Chondrocyte (in vitro differentiated cells): ENCODE measurements at regions not wholly inside any gene's neighbourhood (a gene's known extent, or its start where the extent isn't known, plus 50 kb on each side); places are given as distances from the start of the nearest gene placed in this dataset.

Experiments used
- DNase-seq: peaks from one replicate; pipeline ENCODE4 v3.0.0; 2021; ENCODE audit warnings: mixed read lengths, low spot score
- H3K27ac Mint-ChIP-seq: one replicate; pipeline ENCODE4 v1.8.0; 2021; ENCODE audit warnings: mild to moderate bottlenecking, moderate library complexity, mixed read lengths; ENCODE audit not compliant: unreplicated experiment
- H3K27me3 Mint-ChIP-seq: 2 replicates; pipeline ENCODE4 v1.8.0; 2021; ENCODE audit warnings: low read depth, mixed read lengths
- H3K36me3 Mint-ChIP-seq: 2 replicates; pipeline ENCODE4 v1.8.0; 2021; ENCODE audit warnings: low read depth, mixed read lengths
- H3K4me1 Mint-ChIP-seq: 2 replicates; pipeline ENCODE4 v1.8.0; 2021; ENCODE audit warnings: low read depth, mild to moderate bottlenecking, mixed read lengths
- H3K4me3 Mint-ChIP-seq: one replicate; pipeline ENCODE4 v1.8.0; 2021; ENCODE audit warnings: mild to moderate bottlenecking, moderate library complexity, mixed read lengths; ENCODE audit not compliant: unreplicated experiment
- H3K9me3 Mint-ChIP-seq: 2 replicates; pipeline ENCODE4 v1.8.0; 2021; ENCODE audit warnings: low read depth, mixed read lengths
- TF ChIP-seq, protein P1 (sequence below): fragments of 200-600 bp; sonication (generic); IDR thresholded peaks from 2 replicates; pipeline ENCODE4 v1.5.0; 2021; ENCODE audit warnings: antibody characterized with exemption, mild to moderate bottlenecking, moderate library complexity

DNA sequence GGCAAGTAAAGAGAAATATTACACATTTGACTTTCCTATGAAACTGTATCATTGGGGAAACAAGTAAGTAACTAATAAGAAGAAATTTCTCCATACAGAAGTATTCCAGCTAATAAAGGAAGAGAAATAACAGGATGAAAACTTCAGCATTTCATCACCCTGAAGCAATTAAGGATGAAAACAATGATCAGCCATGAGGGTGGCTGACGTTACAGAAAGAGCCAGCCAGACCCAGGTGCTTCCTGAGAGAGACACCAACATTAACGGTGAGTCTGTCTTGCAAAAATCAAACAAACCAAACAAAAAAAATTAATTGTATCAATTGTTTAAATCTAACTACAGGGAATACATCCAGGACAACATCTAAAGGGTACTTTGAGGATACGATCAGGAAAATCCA lies 190.0 kb downstream of the ARRDC4 start:
- peaks cover 11% of the 10 kb centered on the region for H3K4me1 Mint-ChIP-seq
- TF ChIP-seq, protein P1, sequence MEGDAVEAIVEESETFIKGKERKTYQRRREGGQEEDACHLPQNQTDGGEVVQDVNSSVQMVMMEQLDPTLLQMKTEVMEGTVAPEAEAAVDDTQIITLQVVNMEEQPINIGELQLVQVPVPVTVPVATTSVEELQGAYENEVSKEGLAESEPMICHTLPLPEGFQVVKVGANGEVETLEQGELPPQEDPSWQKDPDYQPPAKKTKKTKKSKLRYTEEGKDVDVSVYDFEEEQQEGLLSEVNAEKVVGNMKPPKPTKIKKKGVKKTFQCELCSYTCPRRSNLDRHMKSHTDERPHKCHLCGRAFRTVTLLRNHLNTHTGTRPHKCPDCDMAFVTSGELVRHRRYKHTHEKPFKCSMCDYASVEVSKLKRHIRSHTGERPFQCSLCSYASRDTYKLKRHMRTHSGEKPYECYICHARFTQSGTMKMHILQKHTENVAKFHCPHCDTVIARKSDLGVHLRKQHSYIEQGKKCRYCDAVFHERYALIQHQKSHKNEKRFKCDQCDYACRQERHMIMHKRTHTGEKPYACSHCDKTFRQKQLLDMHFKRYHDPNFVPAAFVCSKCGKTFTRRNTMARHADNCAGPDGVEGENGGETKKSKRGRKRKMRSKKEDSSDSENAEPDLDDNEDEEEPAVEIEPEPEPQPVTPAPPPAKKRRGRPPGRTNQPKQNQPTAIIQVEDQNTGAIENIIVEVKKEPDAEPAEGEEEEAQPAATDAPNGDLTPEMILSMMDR = no peak
- H3K27ac Mint-ChIP-seq = no peak overlapping the region
- peaks cover 4% of the 10 kb centered on the region for H3K9me3 Mint-ChIP-seq
- H3K27me3 Mint-ChIP-seq = no peaks in the 10 kb centered on the region
- H3K4me3 Mint-ChIP-seq = no peak overlapping the region
- no peaks in the 10 kb centered on the region for H3K36me3 Mint-ChIP-seq
- no peak for DNase-seq

DNA sequence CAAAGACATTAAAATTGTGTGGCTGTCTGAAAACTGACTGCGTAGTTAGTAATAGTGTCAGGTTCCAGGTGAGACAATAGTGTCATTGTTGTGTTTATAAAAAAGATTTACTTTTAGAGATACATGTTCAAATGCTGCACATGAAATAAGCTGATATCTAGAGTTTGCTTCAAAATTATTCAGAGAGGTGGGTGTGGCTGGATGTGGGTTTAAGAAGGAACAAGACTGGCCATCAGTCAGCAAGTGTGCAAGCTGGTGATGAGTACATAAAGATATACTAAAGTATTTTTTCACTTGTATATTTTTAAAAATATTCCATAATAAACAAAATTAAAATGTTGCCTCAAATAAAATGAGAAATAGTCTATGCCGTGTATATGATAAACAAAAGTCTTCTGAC lies 190.6 kb downstream of the ARRDC4 start:
- peaks cover 4% of the 10 kb centered on the region for H3K9me3 Mint-ChIP-seq
- DNase-seq = no peak
- no peak overlapping the region for H3K27ac Mint-ChIP-seq
- H3K36me3 Mint-ChIP-seq = no peaks in the 10 kb centered on the region
- peaks cover 11% of the 10 kb centered on the region for H3K4me1 Mint-ChIP-seq
- no peak overlapping the region for H3K4me3 Mint-ChIP-seq
- H3K27me3 Mint-ChIP-seq = no peaks in the 10 kb centered on the region
- TF ChIP-seq, protein P1 = no peak

DNA sequence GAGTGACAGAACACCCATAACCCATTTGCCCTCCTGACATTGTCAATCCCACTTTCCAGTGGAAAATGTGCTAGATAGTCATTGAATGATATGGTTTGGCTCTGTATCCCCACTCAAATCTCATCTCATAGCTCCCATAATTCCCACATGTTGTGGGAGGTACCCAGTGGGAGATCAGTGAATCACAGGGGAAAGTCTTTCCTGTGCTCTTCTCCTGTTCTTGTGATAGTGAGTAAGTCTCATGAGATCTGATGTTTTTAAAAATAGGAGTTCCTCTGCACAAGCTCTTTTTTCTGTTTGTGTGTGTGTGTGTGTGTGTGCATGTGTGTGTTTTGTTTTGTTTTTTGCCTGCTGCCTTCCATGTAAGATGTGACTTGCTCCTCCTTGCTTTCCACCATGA lies 191.7 kb downstream of the ARRDC4 start:
- no peak for DNase-seq
- Mint-ChIP-seq H3K27me3 (no peaks in the 10 kb centered on the region), H3K27ac (no peak overlapping the region), H3K4me3 (no peak overlapping the region), H3K36me3 (no peaks in the 10 kb centered on the region), H3K9me3 (peaks cover 4% of the 10 kb centered on the region), H3K4me1 (peaks cover 11% of the 10 kb centered on the region)
- TF ChIP-seq, protein P1 = no peak

DNA sequence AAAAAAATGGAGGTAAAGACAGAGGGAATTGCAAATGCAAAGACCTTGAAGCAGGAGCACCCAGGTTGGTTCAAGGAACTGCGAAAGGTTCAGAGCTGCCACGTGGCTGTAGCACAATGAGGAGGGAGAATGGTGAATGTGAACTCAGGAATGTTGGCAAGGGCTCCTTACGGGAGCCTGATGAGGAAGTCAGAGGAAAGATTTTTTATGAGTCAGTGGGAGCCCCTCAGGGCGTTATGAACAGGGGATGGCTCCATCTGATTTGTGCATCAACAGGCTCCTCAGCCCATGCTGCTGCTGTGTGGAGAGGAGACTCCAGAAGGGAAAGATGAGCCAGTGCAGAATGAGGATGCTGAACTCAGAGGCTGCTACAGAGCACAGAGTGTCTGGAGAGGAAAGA lies 194.4 kb downstream of the ARRDC4 start:
- TF ChIP-seq, protein P1 = no peak
- H3K4me1 Mint-ChIP-seq = peaks cover 11% of the 10 kb centered on the region
- no peak for DNase-seq
- peaks cover 4% of the 10 kb centered on the region for H3K9me3 Mint-ChIP-seq
- no peaks in the 10 kb centered on the region for H3K36me3 Mint-ChIP-seq
- peak overlapping the region; percentile 74 for H3K27ac Mint-ChIP-seq
- H3K4me3 Mint-ChIP-seq = no peak overlapping the region
- H3K27me3 Mint-ChIP-seq = no peaks in the 10 kb centered on the region

DNA sequence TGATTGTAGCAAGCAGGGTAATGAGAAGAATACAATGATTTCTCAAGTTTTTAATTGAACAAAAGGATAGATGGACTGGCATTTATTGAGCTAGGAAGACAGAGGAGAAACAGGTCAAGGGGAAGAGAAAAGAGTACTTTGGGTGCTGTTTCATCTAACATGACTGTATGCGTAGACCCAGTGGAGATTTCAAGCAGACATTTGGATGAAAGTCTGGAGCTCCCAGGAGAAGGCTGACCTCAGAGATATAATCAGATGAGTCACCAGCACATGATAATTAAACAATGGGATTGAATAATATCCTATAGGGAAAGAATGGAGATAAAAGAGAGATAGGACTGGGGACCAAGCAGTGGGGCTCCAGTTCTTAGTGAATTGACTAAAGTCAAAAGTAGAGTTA lies 194.9 kb downstream of the ARRDC4 start:
- peaks cover 4% of the 10 kb centered on the region for H3K9me3 Mint-ChIP-seq
- TF ChIP-seq, protein P1 = no peak
- no peaks in the 10 kb centered on the region for H3K27me3 Mint-ChIP-seq
- H3K36me3 Mint-ChIP-seq = no peaks in the 10 kb centered on the region
- no peak overlapping the region for H3K27ac Mint-ChIP-seq
- no peak overlapping the region for H3K4me3 Mint-ChIP-seq
- peaks cover 11% of the 10 kb centered on the region for H3K4me1 Mint-ChIP-seq
- no peak for DNase-seq
